SU-DHL-6 (cell line): ENCODE measurements at regions not wholly inside any gene's neighbourhood (a gene's known extent, or its start where the extent isn't known, plus 50 kb on each side); places are given as distances from the start of the nearest gene placed in this dataset.

Source experiments
- H2AFZ ChIP-seq: fragments of 200-600 bp; sonication (generic); 2 replicates; pipeline ENCODE4 v1.6.1; 2014; ENCODE audit warnings: low read depth, mild to moderate bottlenecking, moderate library complexity, mixed read lengths, antibody characterized with exemption, low read length; ENCODE audit not compliant: severe bottlenecking
- H3F3A ChIP-seq: fragments of 200-600 bp; shearing (Covaris generic); 2 replicates; pipeline ENCODE4 v1.6.0; 2016; ENCODE audit warnings: antibody characterized with exemption, mild to moderate bottlenecking; ENCODE audit not compliant: insufficient read depth
- H3K27ac ChIP-seq: fragments of 200-600 bp; sonication (generic); 2 replicates; pipeline ENCODE4 v1.5.1; 2016; ENCODE audit warnings: low read depth, mild to moderate bottlenecking, low read length, moderate library complexity, mixed read lengths
- H3K27me3 ChIP-seq: fragments of 200-600 bp; sonication (generic), shearing (Covaris generic); 2 replicates; pipeline ENCODE4 v1.6.0; 2014; ENCODE audit warnings: mild to moderate bottlenecking, low read length
- H3K36me3 ChIP-seq: fragments of 200-600 bp; sonication (generic); 2 replicates; pipeline ENCODE4 v1.6.1; 2014; ENCODE audit warnings: mild to moderate bottlenecking, low read length, mixed read lengths
- H3K4me2 ChIP-seq: fragments of 300-600, 200-600 bp; shearing (Covaris generic), sonication (generic); 2 replicates; pipeline ENCODE4 v1.6.0; 2014; ENCODE audit warnings: low read length, low read depth, mild to moderate bottlenecking; ENCODE audit not compliant: poor library complexity, severe bottlenecking
- H3K4me3 ChIP-seq: fragments of 200-600 bp; sonication (generic); 2 replicates; pipeline ENCODE4 v1.5.1; 2014; ENCODE audit warnings: antibody characterized with exemption, low read length, mild to moderate bottlenecking, mixed read lengths; ENCODE audit not compliant: insufficient read depth, poor library complexity, severe bottlenecking
- H3K79me2 ChIP-seq: fragments of 200-600 bp; sonication (generic); 2 replicates; pipeline ENCODE4 v1.6.1; 2014; ENCODE audit warnings: mild to moderate bottlenecking, low read length, moderate library complexity; ENCODE audit not compliant: insufficient read depth
- H3K9ac ChIP-seq: fragments of 200-600 bp; sonication (generic); 2 replicates; pipeline ENCODE4 v1.7.0; 2014; ENCODE audit warnings: mild to moderate bottlenecking, low read length
- H3K9me2 ChIP-seq: fragments of 200-600 bp; sonication (generic); replicated peaks from 2 replicates; pipeline ENCODE4 v1.6.1; 2014; ENCODE audit warnings: low read length; ENCODE audit not compliant: insufficient read depth
- H3K9me3 ChIP-seq: fragments of 200-600 bp; sonication (generic); 2 replicates; pipeline ENCODE4 v1.6.1; 2014; ENCODE audit warnings: low read length, mixed read lengths; ENCODE audit not compliant: insufficient read depth
- H4K20me1 ChIP-seq: fragments of 200-600 bp; sonication (generic); 2 replicates; pipeline ENCODE4 v1.6.1; 2014; ENCODE audit warnings: low read depth, mild to moderate bottlenecking, antibody characterized with exemption, low read length, moderate library complexity, mixed read lengths
- CTCF ChIP-seq: fragments of 200-600 bp; sonication (generic); IDR thresholded peaks from one replicate; pipeline ENCODE4 v1.5.1; 2017; ENCODE audit warnings: antibody characterized with exemption, mild to moderate bottlenecking, low read length, moderate library complexity; ENCODE audit not compliant: insufficient read depth, poor library complexity, severe bottlenecking
- EZH2phosphoT487 ChIP-seq: fragments of 200-600 bp; sonication (generic), shearing (Covaris generic); conservative IDR thresholded peaks from 2 replicates; pipeline ENCODE4 v1.6.1; 2018; ENCODE audit warnings: mild to moderate bottlenecking, antibody characterized with exemption, low read length, moderate library complexity, mixed read lengths

GRCh38 chr6:113655761-113656160 lies 201.4 kb upstream of the MARCKS start:
- no peaks in the 10 kb centered on the region for H3K9me2 ChIP-seq

GRCh38 chr6:113659762-113660404 lies 197.3 kb upstream of the MARCKS start:
- no peak for TF ChIP-seq EZH2phosphoT487
- no peaks in the 10 kb centered on the region for H3F3A ChIP-seq
- H3K9me2 ChIP-seq = no peaks in the 10 kb centered on the region

More at GRCh38 chr6:113655761-113656160, 201.4 kb upstream of the MARCKS start:
- H3K4me3 ChIP-seq = no peak overlapping the region
- no peaks in the 10 kb centered on the region for H3K27me3 ChIP-seq
- H3K4me2 ChIP-seq = no peak overlapping the region
- H4K20me1 ChIP-seq = no peaks in the 10 kb centered on the region
- no peak overlapping the region for H3K27ac ChIP-seq
- H3K36me3 ChIP-seq = no peaks in the 10 kb centered on the region
- no peak overlapping the region for H2AFZ ChIP-seq
- TF ChIP-seq EZH2phosphoT487 (no peak), CTCF (no peak)
- H3K9me3 ChIP-seq = no peaks in the 10 kb centered on the region
- no peaks in the 10 kb centered on the region for H3K79me2 ChIP-seq
- H3F3A ChIP-seq = no peaks in the 10 kb centered on the region
- no peak overlapping the region for H3K9ac ChIP-seq

GRCh38 chr6:113660819-113661218 lies 196.3 kb upstream of the MARCKS start:
- no peak overlapping the region for H3K4me2 ChIP-seq
- H3K4me3 ChIP-seq = no peak overlapping the region
- H3K9me3 ChIP-seq = no peaks in the 10 kb centered on the region
- H3K9me2 ChIP-seq = no peaks in the 10 kb centered on the region
- H3K79me2 ChIP-seq = no peaks in the 10 kb centered on the region
- H3K27me3 ChIP-seq = no peaks in the 10 kb centered on the region
- no peaks in the 10 kb centered on the region for H3K36me3 ChIP-seq
- no peak overlapping the region for H2AFZ ChIP-seq
- no peak overlapping the region for H3K27ac ChIP-seq
- no peaks in the 10 kb centered on the region for H3F3A ChIP-seq
- TF ChIP-seq EZH2phosphoT487 = no peak
- TF ChIP-seq CTCF = no peak
- no peaks in the 10 kb centered on the region for H4K20me1 ChIP-seq
- no peak overlapping the region for H3K9ac ChIP-seq

More at GRCh38 chr6:113659762-113660404, 197.3 kb upstream of the MARCKS start:
- Histone ChIP-seq H3K4me2 (no peak overlapping the region), H3K9ac (no peak overlapping the region), H4K20me1 (no peaks in the 10 kb centered on the region), H3K36me3 (no peaks in the 10 kb centered on the region), H2AFZ (no peak overlapping the region), H3K27me3 (no peaks in the 10 kb centered on the region), H3K9me3 (no peaks in the 10 kb centered on the region), H3K79me2 (no peaks in the 10 kb centered on the region), H3K27ac (no peak overlapping the region), H3K4me3 (no peak overlapping the region)

- no peaks in the 10 kb centered on the region for H3K9me2 ChIP-seq
- no peak overlapping the region for H2AFZ ChIP-seq
- H3K4me3 ChIP-seq = no peak overlapping the region
- no peaks in the 10 kb centered on the region for H3K36me3 ChIP-seq
- TF ChIP-seq EZH2phosphoT487 = no peak
- no peaks in the 10 kb centered on the region for H3F3A ChIP-seq
- no peaks in the 10 kb centered on the region for H3K27me3 ChIP-seq
- H3K27ac ChIP-seq = no peak overlapping the region
- no peaks in the 10 kb centered on the region for H3K79me2 ChIP-seq
- H4K20me1 ChIP-seq = no peaks in the 10 kb centered on the region
- H3K9ac ChIP-seq = no peak overlapping the region
- H3K4me2 ChIP-seq = no peak overlapping the region
- H3K9me3 ChIP-seq = no peaks in the 10 kb centered on the region
Measured at GRCh38 chr6:113662093-113662665, 195.0 kb upstream of the MARCKS start.
